Bronchial epithelial cell (primary cell): ENCODE measurements at regions not wholly inside any gene's neighbourhood (a gene's known extent, or its start where the extent isn't known, plus 50 kb on each side); places are given as distances from the start of the nearest gene placed in this dataset.

ENCODE experiments used
- DNase-seq: peaks from one replicate; pipeline ENCODE4 v3.0.0-alpha.2; 2010; ENCODE audit warnings: low read depth
- FAIRE-seq: peaks from 2 replicates; lab custom pipeline; 2011; peaks lifted over from hg19 to GRCh38; lab: Jason Lieb, UNC
- H3K27me3 ChIP-seq: 2 replicates; pipeline ENCODE4 v1.5.1; 2011; ENCODE audit warnings: low read length; ENCODE audit not compliant: control insufficient read depth, insufficient read depth
- H3K36me3 ChIP-seq: 2 replicates; pipeline ENCODE4 v1.5.1; 2011; ENCODE audit warnings: low read length; ENCODE audit not compliant: control insufficient read depth, insufficient read depth
- H3K4me3 ChIP-seq: 2 replicates; pipeline ENCODE4 v1.5.1; 2011; ENCODE audit warnings: mild to moderate bottlenecking, low read depth, low read length, control low read depth
- TF ChIP-seq, protein P1 (sequence below): IDR thresholded peaks from 2 replicates; pipeline ENCODE4 v1.5.1; 2011; ENCODE audit warnings: mild to moderate bottlenecking, moderate library complexity, low read length, control low read depth, inconsistent platforms; ENCODE audit not compliant: insufficient read depth, severe bottlenecking

DNA sequence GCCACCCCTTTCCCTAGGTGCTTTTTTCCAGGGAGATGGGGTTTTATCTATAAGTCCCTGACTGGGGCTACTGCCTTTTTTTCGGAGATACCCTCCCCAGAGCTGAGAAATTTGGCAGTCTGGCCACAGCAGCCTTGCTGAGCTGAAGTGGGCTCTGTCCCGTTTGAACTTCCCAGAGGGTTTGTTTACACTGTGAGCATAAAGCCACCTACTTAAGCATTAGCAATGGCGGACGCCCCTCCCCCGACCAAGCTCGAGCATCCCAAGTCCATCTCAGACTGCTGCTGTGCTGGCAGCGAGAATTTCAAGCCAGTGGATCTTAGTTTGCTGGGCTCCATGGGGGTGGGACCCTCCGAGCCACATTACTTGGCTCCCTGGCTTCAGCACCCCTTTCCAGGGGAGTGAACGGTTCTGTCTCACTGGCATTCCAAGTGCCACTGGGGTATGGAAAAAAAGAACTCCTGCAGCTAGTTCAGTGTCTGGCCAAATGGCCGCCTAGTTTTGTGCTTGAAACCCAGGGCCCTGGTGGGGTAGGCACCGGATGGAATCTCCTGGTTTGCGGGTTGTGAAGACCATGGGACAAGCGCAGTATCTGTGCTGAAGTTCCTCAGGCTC lies 456.4 kb upstream of the HTR2C start:
- FAIRE-seq (no peak), DNase-seq (no peak)
- Histone ChIP-seq H3K4me3 (no peak overlapping the region), H3K27me3 (no peaks in the 10 kb centered on the region), H3K36me3 (no peaks in the 10 kb centered on the region)
- TF ChIP-seq, protein P1, sequence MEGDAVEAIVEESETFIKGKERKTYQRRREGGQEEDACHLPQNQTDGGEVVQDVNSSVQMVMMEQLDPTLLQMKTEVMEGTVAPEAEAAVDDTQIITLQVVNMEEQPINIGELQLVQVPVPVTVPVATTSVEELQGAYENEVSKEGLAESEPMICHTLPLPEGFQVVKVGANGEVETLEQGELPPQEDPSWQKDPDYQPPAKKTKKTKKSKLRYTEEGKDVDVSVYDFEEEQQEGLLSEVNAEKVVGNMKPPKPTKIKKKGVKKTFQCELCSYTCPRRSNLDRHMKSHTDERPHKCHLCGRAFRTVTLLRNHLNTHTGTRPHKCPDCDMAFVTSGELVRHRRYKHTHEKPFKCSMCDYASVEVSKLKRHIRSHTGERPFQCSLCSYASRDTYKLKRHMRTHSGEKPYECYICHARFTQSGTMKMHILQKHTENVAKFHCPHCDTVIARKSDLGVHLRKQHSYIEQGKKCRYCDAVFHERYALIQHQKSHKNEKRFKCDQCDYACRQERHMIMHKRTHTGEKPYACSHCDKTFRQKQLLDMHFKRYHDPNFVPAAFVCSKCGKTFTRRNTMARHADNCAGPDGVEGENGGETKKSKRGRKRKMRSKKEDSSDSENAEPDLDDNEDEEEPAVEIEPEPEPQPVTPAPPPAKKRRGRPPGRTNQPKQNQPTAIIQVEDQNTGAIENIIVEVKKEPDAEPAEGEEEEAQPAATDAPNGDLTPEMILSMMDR, result no peak

DNA sequence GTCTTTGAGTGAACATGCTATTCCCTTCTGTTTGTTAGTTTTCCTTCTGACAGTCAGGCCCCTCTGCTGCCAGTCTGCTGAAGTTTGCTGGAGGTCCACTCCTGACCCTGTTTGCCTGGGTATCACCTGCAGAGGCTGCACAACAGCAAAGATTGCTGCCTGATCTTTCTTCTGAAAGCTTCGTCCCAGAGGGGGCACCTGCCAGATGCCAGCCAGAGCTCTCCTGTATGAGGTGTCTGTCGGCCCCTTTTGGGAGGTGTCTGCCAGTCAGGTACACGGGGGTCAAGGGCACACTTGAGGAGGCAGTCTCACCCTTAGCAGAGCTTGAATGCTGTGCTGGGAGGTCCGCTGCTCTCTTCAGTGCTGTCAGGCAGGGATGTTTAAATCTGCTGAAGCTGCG lies 456.9 kb upstream of the HTR2C start:
- TF ChIP-seq, protein P1, result no peak
- no peaks in the 10 kb centered on the region for H3K36me3 ChIP-seq
- DNase-seq (no peak), FAIRE-seq (no peak)
- H3K4me3 ChIP-seq, result no peak overlapping the region
- no peaks in the 10 kb centered on the region for H3K27me3 ChIP-seq

DNA sequence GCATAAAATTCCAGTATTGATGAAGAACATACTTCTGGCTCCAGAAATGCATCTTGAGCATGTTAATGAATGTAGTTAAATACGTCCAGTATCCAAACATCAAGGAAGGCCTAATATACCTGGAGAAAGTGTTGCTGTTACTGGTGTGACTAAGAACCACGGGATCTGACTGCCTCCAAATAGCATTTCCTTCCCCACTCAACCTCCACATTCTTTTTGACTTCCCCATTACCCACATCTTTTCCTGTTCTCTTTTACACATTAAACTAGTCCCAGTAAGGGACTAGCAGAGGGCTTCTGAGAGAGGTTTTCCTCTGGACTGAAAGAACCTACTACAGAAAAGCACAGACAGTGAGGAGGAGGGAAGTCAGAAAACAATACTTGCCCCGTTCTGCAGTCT lies 482.8 kb upstream of the HTR2C start:
- FAIRE-seq (no peak), DNase-seq (no peak)
- Histone ChIP-seq H3K36me3 (no peaks in the 10 kb centered on the region), H3K27me3 (no peaks in the 10 kb centered on the region), H3K4me3 (no peak overlapping the region)
- TF ChIP-seq, protein P1, result no peak

DNA sequence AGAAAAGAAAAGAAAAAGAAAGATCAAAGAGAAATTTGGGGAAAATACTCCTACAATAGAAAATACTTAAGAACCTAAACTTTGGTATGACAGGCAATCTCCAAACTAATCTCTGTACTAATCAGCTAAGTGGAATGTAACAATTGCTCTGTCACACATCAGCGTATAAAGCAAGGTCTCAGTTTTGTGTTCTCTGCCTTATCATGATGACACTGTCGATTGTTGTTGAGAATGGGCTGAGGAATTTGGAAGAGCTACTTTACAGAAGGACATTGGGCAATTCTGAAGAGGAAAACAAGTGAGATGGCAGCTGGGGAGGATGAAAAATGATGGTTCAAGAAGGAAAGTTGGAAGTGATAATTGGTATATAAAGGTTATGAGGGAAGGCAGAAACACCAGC lies 486.0 kb upstream of the HTR2C start:
- no peak for FAIRE-seq
- H3K36me3 ChIP-seq, result no peaks in the 10 kb centered on the region
- DNase-seq, result no peak
- no peaks in the 10 kb centered on the region for H3K27me3 ChIP-seq
- H3K4me3 ChIP-seq, result no peak overlapping the region
- TF ChIP-seq, protein P1, result no peak

DNA sequence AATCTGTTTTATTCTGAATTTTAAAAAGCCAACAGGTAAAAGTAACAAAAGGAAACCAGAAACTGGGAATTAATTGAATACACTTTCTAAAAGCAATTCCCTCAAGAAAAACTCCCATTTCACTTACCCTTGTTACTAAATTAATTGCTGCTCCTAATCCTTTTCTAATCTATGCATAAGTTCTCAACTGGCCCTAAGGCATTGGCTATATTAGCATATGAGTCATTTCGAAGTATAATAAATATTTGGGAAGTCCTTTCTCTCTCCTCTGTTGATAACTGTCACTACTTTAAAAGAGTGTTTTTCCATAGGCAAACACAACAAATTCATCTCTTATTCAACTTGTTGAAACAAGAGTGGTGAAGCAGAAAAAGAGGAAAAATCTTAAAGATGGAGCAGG lies 486.5 kb upstream of the HTR2C start:
- no peak for DNase-seq

More for the DNA sequence above, 486.5 kb upstream of the HTR2C start:
- no peak overlapping the region for H3K4me3 ChIP-seq
- H3K36me3 ChIP-seq, result no peaks in the 10 kb centered on the region
- TF ChIP-seq, protein P1, result no peak
- FAIRE-seq, result no peak
- H3K27me3 ChIP-seq, result no peaks in the 10 kb centered on the region
